ENCODE measurements at regions not wholly inside any gene's neighbourhood (a gene's known extent, or its start where the extent isn't known, plus 50 kb on each side); places are given as distances from the start of the nearest gene placed in this dataset.

- intact Hi-C loops (cut with micrococcal nuclease; ENCODE audit: unreplicated experiment) (no loop called here), in situ Hi-C loops (cut with HindIII; ENCODE audit: low pct_unique_long_range_greater_than_20kb, low sequenced_read_pairs) (no loop called here)
- Histone ChIP-seq H3K4me3 (ENCODE audit: low read depth in 2 of 2, low read length in 2 of 2) (no peak overlapping the region), H3K27ac (ENCODE audit: low read length) (no peak overlapping the region), H3K27me3 (ENCODE audit: control insufficient read depth, insufficient read depth, low read length) (no peaks in the 10 kb centered on the region), H3K9me3 (ENCODE audit: control insufficient read depth, insufficient read depth, low read depth, low read length) (no peaks in the 10 kb centered on the region), H3K4me1 (ENCODE audit: control insufficient read depth, insufficient read depth, low read length) (no peaks in the 10 kb centered on the region), H3K36me3 (ENCODE audit: control insufficient read depth, insufficient read depth, low read length) (no peaks in the 10 kb centered on the region)
- ATAC-seq (no peak), DNase-seq (ENCODE audit: low read depth, low spot score) (no peak)
- BruUV-seq (replicated peaks): no TSS peak
- ChIA-PET CTCF (no interaction called here), POLR2A (no interaction called here)
- no peak for TF ChIP-seq TCF7L2 (IDR thresholded peaks at IDR 0.05; ENCODE audit: low read depth, low read length)
These were observed 627.7 kb upstream of the CDH2 start for GRCh38 chr18:28804512-28805202.

DNA sequence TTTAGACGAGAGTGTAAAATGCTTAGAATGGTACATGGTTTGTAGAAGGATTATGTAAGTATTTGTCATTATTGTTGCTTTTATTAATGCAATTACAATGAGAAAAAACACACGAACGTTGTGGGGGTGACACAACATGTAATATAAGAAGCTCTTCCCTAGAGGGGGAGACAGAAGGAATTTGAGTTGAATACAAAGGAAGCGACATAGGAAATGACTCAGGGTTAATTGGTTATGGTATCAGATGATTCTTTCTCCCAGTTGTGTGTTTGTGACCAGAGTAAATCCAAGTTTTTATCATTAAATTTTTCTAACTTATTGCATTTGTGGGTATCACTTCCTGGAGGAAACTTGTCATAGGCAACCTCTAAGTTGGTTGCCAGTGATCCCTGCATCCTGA is 625.6 kb upstream of the CDH2 start:
- POLR2A ChIA-PET: no interaction called here
- DNase-seq (ENCODE audit: low read depth, low spot score): no peak
- no peaks in the 10 kb centered on the region for H3K4me1 ChIP-seq (ENCODE audit: control insufficient read depth, insufficient read depth, low read length)
- H3K9me3 ChIP-seq (ENCODE audit: control insufficient read depth, insufficient read depth, low read depth, low read length): no peaks in the 10 kb centered on the region
- CTCF ChIA-PET: no interaction called here
- H3K27me3 ChIP-seq (ENCODE audit: control insufficient read depth, insufficient read depth, low read length): no peaks in the 10 kb centered on the region
- ATAC-seq: no peak
- H3K36me3 ChIP-seq (ENCODE audit: control insufficient read depth, insufficient read depth, low read length): no peaks in the 10 kb centered on the region
- BruUV-seq (replicated peaks): no TSS peak
- H3K27ac ChIP-seq (ENCODE audit: low read length): no peak overlapping the region
- in situ Hi-C loops (cut with HindIII; ENCODE audit: low pct_unique_long_range_greater_than_20kb, low sequenced_read_pairs) (no loop called here), intact Hi-C loops (cut with micrococcal nuclease; ENCODE audit: unreplicated experiment) (no loop called here)
- no peak for TF ChIP-seq TCF7L2 (IDR thresholded peaks at IDR 0.05; ENCODE audit: low read depth, low read length)
- no peak for TF ChIP-seq REST (IDR thresholded peaks at IDR 0.05; ENCODE audit: insufficient read depth in 1 of 2, low read depth in 2 of 2, low read length in 1 of 2)
- no peak for TF ChIP-seq SIN3A (IDR thresholded peaks at IDR 0.05; ENCODE audit: borderline replicate concordance, insufficient read depth, low read depth, low read length)
- TF ChIP-seq POLR2AphosphoS5 (IDR thresholded peaks at IDR 0.05; ENCODE audit: low read depth, low read length): no peak
- TF ChIP-seq, protein P1, sequence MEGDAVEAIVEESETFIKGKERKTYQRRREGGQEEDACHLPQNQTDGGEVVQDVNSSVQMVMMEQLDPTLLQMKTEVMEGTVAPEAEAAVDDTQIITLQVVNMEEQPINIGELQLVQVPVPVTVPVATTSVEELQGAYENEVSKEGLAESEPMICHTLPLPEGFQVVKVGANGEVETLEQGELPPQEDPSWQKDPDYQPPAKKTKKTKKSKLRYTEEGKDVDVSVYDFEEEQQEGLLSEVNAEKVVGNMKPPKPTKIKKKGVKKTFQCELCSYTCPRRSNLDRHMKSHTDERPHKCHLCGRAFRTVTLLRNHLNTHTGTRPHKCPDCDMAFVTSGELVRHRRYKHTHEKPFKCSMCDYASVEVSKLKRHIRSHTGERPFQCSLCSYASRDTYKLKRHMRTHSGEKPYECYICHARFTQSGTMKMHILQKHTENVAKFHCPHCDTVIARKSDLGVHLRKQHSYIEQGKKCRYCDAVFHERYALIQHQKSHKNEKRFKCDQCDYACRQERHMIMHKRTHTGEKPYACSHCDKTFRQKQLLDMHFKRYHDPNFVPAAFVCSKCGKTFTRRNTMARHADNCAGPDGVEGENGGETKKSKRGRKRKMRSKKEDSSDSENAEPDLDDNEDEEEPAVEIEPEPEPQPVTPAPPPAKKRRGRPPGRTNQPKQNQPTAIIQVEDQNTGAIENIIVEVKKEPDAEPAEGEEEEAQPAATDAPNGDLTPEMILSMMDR (IDR thresholded peaks at IDR 0.05): no peak
- H3K4me3 ChIP-seq (ENCODE audit: low read depth in 2 of 2, low read length in 2 of 2): no peak overlapping the region

DNA sequence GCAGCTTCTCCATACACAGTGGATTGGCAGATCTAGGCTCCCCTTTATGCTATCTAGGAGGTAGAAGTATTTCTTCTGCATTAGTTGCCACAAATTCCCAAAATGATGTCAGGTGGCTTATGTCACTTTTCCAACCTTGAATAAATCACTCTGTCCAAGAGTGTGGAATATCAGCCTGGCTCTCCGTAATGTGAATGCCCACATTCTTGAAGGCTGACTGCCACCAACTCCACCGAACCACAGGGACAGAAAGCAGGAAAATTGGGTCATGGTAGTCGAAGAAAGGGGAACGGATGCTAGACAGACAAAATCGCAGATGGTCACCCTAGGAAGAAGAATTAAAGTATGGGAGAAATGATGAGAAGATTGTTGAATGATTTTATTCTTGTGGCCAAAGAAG is 624.9 kb upstream of the CDH2 start:
- no peak for DNase-seq (ENCODE audit: low read depth, low spot score)

More for the DNA sequence above, 624.9 kb upstream of the CDH2 start:
- Histone ChIP-seq H3K36me3 (ENCODE audit: control insufficient read depth, insufficient read depth, low read length) (no peaks in the 10 kb centered on the region), H3K4me3 (ENCODE audit: low read depth in 2 of 2, low read length in 2 of 2) (no peak overlapping the region), H3K27ac (ENCODE audit: low read length) (no peak overlapping the region), H3K27me3 (ENCODE audit: control insufficient read depth, insufficient read depth, low read length) (no peaks in the 10 kb centered on the region), H3K4me1 (ENCODE audit: control insufficient read depth, insufficient read depth, low read length) (no peaks in the 10 kb centered on the region), H3K9me3 (ENCODE audit: control insufficient read depth, insufficient read depth, low read depth, low read length) (no peaks in the 10 kb centered on the region)
- ATAC-seq: no peak
- BruUV-seq (replicated peaks): no TSS peak
- intact Hi-C loops (cut with micrococcal nuclease; ENCODE audit: unreplicated experiment) (no loop called here), in situ Hi-C loops (cut with HindIII; ENCODE audit: low pct_unique_long_range_greater_than_20kb, low sequenced_read_pairs) (no loop called here)
- TF ChIP-seq, protein P1 (IDR thresholded peaks at IDR 0.05): no peak
- TF ChIP-seq REST (IDR thresholded peaks at IDR 0.05; ENCODE audit: insufficient read depth in 1 of 2, low read depth in 2 of 2, low read length in 1 of 2): no peak
- TF ChIP-seq TCF7L2 (IDR thresholded peaks at IDR 0.05; ENCODE audit: low read depth, low read length): no peak
- no peak for TF ChIP-seq POLR2AphosphoS5 (IDR thresholded peaks at IDR 0.05; ENCODE audit: low read depth, low read length)
- no peak for TF ChIP-seq SIN3A (IDR thresholded peaks at IDR 0.05; ENCODE audit: borderline replicate concordance, insufficient read depth, low read depth, low read length)
- ChIA-PET POLR2A (no interaction called here), CTCF (no interaction called here)

Data from Panc1 (cell line).